ENCODE measurements at regions not wholly inside any gene's neighbourhood (a gene's known extent, or its start where the extent isn't known, plus 50 kb on each side); places are given as distances from the start of the nearest gene placed in this dataset.

- TF ChIP-seq CHD7 (IDR thresholded peaks at IDR 0.05; ENCODE audit: insufficient replicate concordance, low read length) (peak; percentile 100), RXRA (IDR thresholded peaks at IDR 0.05; ENCODE audit: insufficient read depth, low read depth, low read length) (no peak), TBP (IDR thresholded peaks at IDR 0.05; ENCODE audit: low read depth, low read length) (peak; percentile 44; the same call in 1 of the 2 replicates), GTF2F1 (IDR thresholded peaks at IDR 0.05; ENCODE audit: borderline replicate concordance, low read depth, low read length) (no peak), KDM5A (IDR thresholded peaks at IDR 0.05; ENCODE audit: low read length) (no peak), CHD1 (IDR thresholded peaks at IDR 0.05; ENCODE audit: low read depth, low read length) (no peak), CTBP2 (IDR thresholded peaks at IDR 0.05; ENCODE audit: borderline replicate concordance, insufficient read depth, insufficient read length, low read length) (no peak), MAFK (IDR thresholded peaks at IDR 0.05; ENCODE audit: low read depth, low read length) (peak; percentile 97)
- TF ChIP-seq, protein P1, sequence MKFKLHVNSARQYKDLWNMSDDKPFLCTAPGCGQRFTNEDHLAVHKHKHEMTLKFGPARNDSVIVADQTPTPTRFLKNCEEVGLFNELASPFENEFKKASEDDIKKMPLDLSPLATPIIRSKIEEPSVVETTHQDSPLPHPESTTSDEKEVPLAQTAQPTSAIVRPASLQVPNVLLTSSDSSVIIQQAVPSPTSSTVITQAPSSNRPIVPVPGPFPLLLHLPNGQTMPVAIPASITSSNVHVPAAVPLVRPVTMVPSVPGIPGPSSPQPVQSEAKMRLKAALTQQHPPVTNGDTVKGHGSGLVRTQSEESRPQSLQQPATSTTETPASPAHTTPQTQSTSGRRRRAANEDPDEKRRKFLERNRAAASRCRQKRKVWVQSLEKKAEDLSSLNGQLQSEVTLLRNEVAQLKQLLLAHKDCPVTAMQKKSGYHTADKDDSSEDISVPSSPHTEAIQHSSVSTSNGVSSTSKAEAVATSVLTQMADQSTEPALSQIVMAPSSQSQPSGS (IDR thresholded peaks at IDR 0.05; ENCODE audit: low read length) = no peak
Observed at GRCh38 chr9:29213417-29214153, 1640.3 kb upstream of the C9orf72 start, which contains the start of gene LINGO2 (continued).
